Uterus (tissue), 3 donors: ENCODE measurements at regions not wholly inside any gene's neighbourhood (a gene's known extent, or its start where the extent isn't known, plus 50 kb on each side); places are given as distances from the start of the nearest gene placed in this dataset.

ENCODE experiments used
- DNase-seq, 2 donors: peaks; one replicate each; pipeline ENCODE4 v3.0.0-alpha.2; 2019 to 2020
- H3K27ac ChIP-seq, 2 donors: fragments of 200-600 bp; sonication (generic); 1 replicate in 1 of 2; 2 replicates in 1 of 2; pipeline ENCODE4 v1.5.1; 2016 to 2018
- H3K27me3 ChIP-seq, 2 donors: fragments of 200-600 bp; sonication (generic); one replicate each; pipeline ENCODE4 v1.5.1; 2018 to 2019; ENCODE audit warnings: control low read depth in 1 of 2
- H3K36me3 ChIP-seq, 2 donors: fragments of 200-600 bp; sonication (generic); one replicate each; pipeline ENCODE4 v1.5.1; 2019; ENCODE audit warnings: control low read depth in 1 of 2
- H3K4me1 ChIP-seq, 2 donors: fragments of 200-600 bp; sonication (generic); one replicate each; pipeline ENCODE4 v1.5.1; 2018 to 2019; ENCODE audit warnings: control low read depth in 1 of 2
- H3K4me3 ChIP-seq, 2 donors: fragments of 200-600 bp; sonication (generic); 1 replicate in 1 of 2; 2 replicates in 1 of 2; pipeline ENCODE4 v1.5.1; 2018 to 2019; ENCODE audit warnings: mild to moderate bottlenecking in 1 of 2
- H3K9me3 ChIP-seq, 2 donors: fragments of 200-600 bp; sonication (generic); one replicate each; pipeline ENCODE4 v1.5.1; 2019; ENCODE audit warnings: control low read depth in 1 of 2
- CTCF ChIP-seq, 4 experiments: fragments of 200-600 bp in 2 of 4; fragments of 450-650 bp in 2 of 4; sonication (generic) in 2 of 4; IDR thresholded peaks; one replicate each; pipeline ENCODE4 v1.5.1; 2016 to 2019; ENCODE audit warnings: antibody characterized with exemption in 4 of 4, mild to moderate bottlenecking in 2 of 4, moderate library complexity in 1 of 4
- POLR2A ChIP-seq, 2 donors: fragments of 450-650 bp; IDR thresholded peaks; one replicate each; pipeline ENCODE4 v1.6.1; 2016; ENCODE audit warnings: antibody characterized with exemption in 2 of 2, mild to moderate bottlenecking in 1 of 2, moderate library complexity in 1 of 2
- intact Hi-C: fragments of 100-400 bp; cut with DNase I; formaldehyde crosslinking; loops from one replicate; pipeline ENCODE4 v1.15.1; 2023; ENCODE audit warnings: low total_unique reads
- donor health status: DM: yes; HTN: yes; CAD: no.

- Histone ChIP-seq H3K27me3 (no peaks in the 10 kb centered on the region), H3K4me1 (no peaks in the 10 kb centered on the region), H3K9me3 (no peaks in the 10 kb centered on the region), H3K4me3 (no peak overlapping the region), H3K36me3 (no peaks in the 10 kb centered on the region), H3K27ac (no peak overlapping the region)
- intact Hi-C loops: no loop called here
- no peak for DNase-seq
- TF ChIP-seq CTCF (IDR thresholded peaks at IDR 0.05): no peak
- TF ChIP-seq POLR2A (IDR thresholded peaks at IDR 0.05): no peak
Measured at GRCh38 chr3:128569756-128570155, 76.8 kb upstream of the GATA2 start.

- intact Hi-C loops: no loop called here
- Histone ChIP-seq H3K36me3 (no peaks in the 10 kb centered on the region), H3K4me3 (no peak overlapping the region), H3K27me3 (no peaks in the 10 kb centered on the region), H3K9me3 (no peaks in the 10 kb centered on the region), H3K27ac (no peak overlapping the region), H3K4me1 (no peaks in the 10 kb centered on the region)
- TF ChIP-seq POLR2A (IDR thresholded peaks at IDR 0.05): no peak
- no peak for TF ChIP-seq CTCF (IDR thresholded peaks at IDR 0.05)
- no peak for DNase-seq
Measured at GRCh38 chr3:128568602-128569490, 75.8 kb upstream of the GATA2 start.

- intact Hi-C loops: no loop called here
- Histone ChIP-seq H3K36me3 (no peaks in the 10 kb centered on the region), H3K27ac (no peak overlapping the region), H3K9me3 (no peaks in the 10 kb centered on the region), H3K4me1 (no peaks in the 10 kb centered on the region), H3K27me3 (no peaks in the 10 kb centered on the region), H3K4me3 (no peak overlapping the region)
- DNase-seq: no peak
- no peak for TF ChIP-seq CTCF (IDR thresholded peaks at IDR 0.05)
- no peak for TF ChIP-seq POLR2A (IDR thresholded peaks at IDR 0.05)
Measured at GRCh38 chr3:128567705-128568356, 74.8 kb upstream of the GATA2 start.

- DNase-seq: no peak
- no peak for TF ChIP-seq CTCF (IDR thresholded peaks at IDR 0.05)
- Histone ChIP-seq H3K4me3 (no peak overlapping the region), H3K27ac (no peak overlapping the region), H3K27me3 (no peaks in the 10 kb centered on the region), H3K36me3 (no peaks in the 10 kb centered on the region), H3K9me3 (no peaks in the 10 kb centered on the region), H3K4me1 (no peaks in the 10 kb centered on the region)
- intact Hi-C loops: no loop called here
Measured at GRCh38 chr3:128567141-128567540, 74.1 kb upstream of the GATA2 start.

GRCh38 chr3:128563439-128563838, 70.4 kb upstream of the GATA2 start:
- Histone ChIP-seq H3K36me3 (no peaks in the 10 kb centered on the region), H3K27me3 (no peaks in the 10 kb centered on the region), H3K4me1 (no peaks in the 10 kb centered on the region), H3K4me3 (no peak overlapping the region), H3K9me3 (no peaks in the 10 kb centered on the region), H3K27ac (peak overlapping the region; percentile 6 to 59)
- DNase-seq: no peak
- TF ChIP-seq POLR2A (IDR thresholded peaks at IDR 0.05) (no peak), CTCF (IDR thresholded peaks at IDR 0.05) (no peak)
- intact Hi-C loops: no loop called here
